ENCODE measurements at regions not wholly inside any gene's neighbourhood (a gene's known extent, or its start where the extent isn't known, plus 50 kb on each side); places are given as distances from the start of the nearest gene placed in this dataset.

DNA sequence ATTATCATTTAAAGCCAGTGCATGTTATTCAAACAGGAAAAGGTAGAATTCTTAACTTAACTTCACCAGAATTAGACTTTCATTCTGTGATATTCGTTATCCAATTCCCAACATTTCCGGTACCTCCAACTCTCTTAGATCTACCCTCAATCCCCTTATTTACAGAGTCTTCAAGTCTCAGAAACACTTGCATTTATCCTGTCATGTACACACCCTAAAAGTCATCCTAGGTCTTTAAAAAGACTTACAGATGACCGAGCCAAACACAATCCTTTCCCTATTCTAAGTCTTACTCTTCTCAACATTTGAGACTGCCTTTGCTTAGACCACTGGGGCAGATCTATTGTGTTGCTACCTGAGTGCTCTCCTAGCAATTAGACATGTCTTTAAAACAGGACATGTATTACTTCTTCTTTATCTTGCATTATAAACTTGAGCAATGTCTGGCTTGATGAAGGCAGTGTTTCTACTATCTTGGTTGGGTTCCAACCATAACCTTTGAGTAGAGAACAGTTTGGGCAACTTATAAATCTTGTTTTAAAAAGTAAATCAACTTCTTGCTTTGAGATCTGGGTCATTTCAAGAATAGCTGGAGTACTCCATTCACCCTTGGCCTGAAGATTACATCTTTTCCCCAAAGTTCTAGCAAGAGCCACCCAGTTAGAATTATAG lies 140.6 kb upstream of the PLEKHG7 start:
- Histone ChIP-seq H3K27ac (ENCODE audit: low read depth, low read length) (no peak overlapping the region), H3K36me3 (ENCODE audit: insufficient read depth, low read length) (no peaks in the 10 kb centered on the region), H3K27me3 (ENCODE audit: insufficient read depth, low read length) (no peaks in the 10 kb centered on the region), H3K4me1 (ENCODE audit: insufficient read depth, low read length) (peaks cover 14% of the 10 kb centered on the region), H3K9me3 (ENCODE audit: control insufficient read depth in 1 of 2, low read length in 2 of 2) (no peaks in the 10 kb centered on the region), H3K4me3 (ENCODE audit: low read length in 2 of 2) (no peak overlapping the region)
- POLR2A ChIA-PET (ENCODE audit: partially characterized antibody): interaction anchor here (1.8 to 11.7 kb wide), 2 partner anchors 21 to 418 kb away, joined by 9 to 220 read pairs; partner anchors contain the start of gene BTG1
- peaks cover 3 to 19% (median 8%) of the 10 kb centered on the region in 8 donors for H3K9me3 Mint-ChIP-seq
- DNase-seq: no peak
- peak overlapping the region in 2 of 7 donors; percentile 2 to 3 for H3K27ac Mint-ChIP-seq
- CTCF ChIA-PET (ENCODE audit: partially characterized antibody): interaction anchor here (0.5 to 3.0 kb wide), 5 partner anchors 9 to 415 kb away, joined by 3 to 16 read pairs (median 4); no protein-coding TSS in a partner anchor
- peak overlapping the region in 2 of 8 donors; percentile 30 to 39 for H3K4me3 Mint-ChIP-seq
- H3K27me3 Mint-ChIP-seq: no peaks in the 10 kb centered on the region
- peaks cover 4 to 8% of the 10 kb centered on the region in 2 donors for H3K36me3 Mint-ChIP-seq
- peaks cover 8 to 43% (median 19%) of the 10 kb centered on the region in 4 donors for H3K4me1 Mint-ChIP-seq
- intact Hi-C loops (cut with micrococcal nuclease): no loop called here

DNA sequence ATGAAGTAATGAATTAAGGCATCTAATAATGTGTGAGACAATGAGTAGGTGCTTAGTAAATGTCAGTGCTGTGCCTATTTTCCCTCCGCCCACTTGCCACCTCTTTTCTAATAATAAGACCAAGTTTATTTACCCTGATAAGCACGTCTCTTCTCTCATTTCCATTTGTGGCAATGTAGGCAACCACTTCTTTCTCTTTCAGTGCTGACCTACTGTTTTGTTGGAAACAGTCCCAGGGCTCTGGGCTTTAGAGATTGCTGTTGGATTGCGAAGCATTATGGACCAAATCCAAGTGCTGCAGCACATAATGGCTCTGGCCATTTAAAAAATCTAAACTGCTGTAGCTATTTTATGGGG lies 141.3 kb upstream of the PLEKHG7 start:
- Mint-ChIP-seq H3K4me3 (peak overlapping the region in 1 of 8 donors; percentile 29), H3K27ac (no peak overlapping the region), H3K36me3 (peaks cover 4% of the 10 kb centered on the region in 2 donors), H3K27me3 (no peaks in the 10 kb centered on the region), H3K4me1 (peaks cover 14 to 46% (median 25%) of the 10 kb centered on the region in 4 donors), H3K9me3 (peaks cover 1 to 13% (median 6%) of the 10 kb centered on the region in 8 donors)
- Histone ChIP-seq H3K27ac (ENCODE audit: low read depth, low read length) (no peak overlapping the region), H3K4me1 (ENCODE audit: insufficient read depth, low read length) (peaks cover 21% of the 10 kb centered on the region), H3K36me3 (ENCODE audit: insufficient read depth, low read length) (no peaks in the 10 kb centered on the region), H3K4me3 (ENCODE audit: low read length in 2 of 2) (no peak overlapping the region), H3K27me3 (ENCODE audit: insufficient read depth, low read length) (no peaks in the 10 kb centered on the region), H3K9me3 (ENCODE audit: control insufficient read depth in 1 of 2, low read length in 2 of 2) (no peaks in the 10 kb centered on the region)
- intact Hi-C loops (cut with micrococcal nuclease): no loop called here
- POLR2A ChIA-PET (ENCODE audit: partially characterized antibody): interaction anchor here (11.7 kb wide), 1 partner anchor 417 kb away, joined by 220 read pairs; the partner anchor contains the start of gene BTG1
- no peak for DNase-seq
- CTCF ChIA-PET (ENCODE audit: partially characterized antibody): no interaction called here

DNA sequence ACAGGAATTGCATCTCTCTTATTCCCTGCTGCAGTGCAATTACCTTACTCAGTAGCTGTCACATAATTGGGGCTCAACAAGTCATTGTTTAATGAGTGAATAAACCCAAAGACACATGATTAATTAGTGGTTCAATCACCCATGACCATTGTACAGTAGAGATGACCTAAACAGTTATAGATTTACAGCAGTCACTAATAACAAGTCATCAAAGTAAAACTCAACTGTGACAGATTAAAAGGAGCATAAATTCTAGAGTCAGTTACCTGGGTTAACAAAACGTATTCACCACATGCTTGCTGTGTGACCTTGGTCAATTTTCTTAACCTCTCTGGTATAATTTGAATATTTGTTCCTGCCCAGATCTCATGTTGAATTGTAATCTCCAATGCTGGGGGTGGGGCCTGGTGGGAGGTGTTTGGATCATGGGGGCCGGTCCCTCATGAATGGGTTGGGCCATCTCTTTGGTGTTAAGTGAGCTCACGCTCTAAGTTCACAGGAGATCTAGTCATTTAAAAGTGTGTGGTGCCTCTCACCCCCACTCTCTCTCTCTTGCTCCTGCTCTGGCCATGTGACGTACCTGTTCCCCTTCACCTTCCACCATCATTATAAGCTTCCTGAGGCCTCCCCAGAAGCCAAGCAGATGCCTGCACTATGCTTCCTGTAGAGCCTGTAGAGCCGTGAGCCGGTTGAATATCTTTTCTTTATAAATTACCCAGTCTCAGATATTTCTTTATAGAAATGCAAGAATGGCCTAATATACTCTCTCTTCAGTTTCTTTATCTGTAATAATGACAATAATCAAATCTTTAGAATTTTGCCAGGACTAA lies 141.9 kb upstream of the PLEKHG7 start:
- intact Hi-C loops (cut with micrococcal nuclease): no loop called here
- H3K27me3 Mint-ChIP-seq: no peaks in the 10 kb centered on the region
- Histone ChIP-seq H3K27ac (ENCODE audit: low read depth, low read length) (no peak overlapping the region), H3K9me3 (ENCODE audit: control insufficient read depth in 1 of 2, low read length in 2 of 2) (no peaks in the 10 kb centered on the region), H3K4me1 (ENCODE audit: insufficient read depth, low read length) (peaks cover 27% of the 10 kb centered on the region), H3K27me3 (ENCODE audit: insufficient read depth, low read length) (no peaks in the 10 kb centered on the region), H3K4me3 (ENCODE audit: low read length in 2 of 2) (no peak overlapping the region), H3K36me3 (ENCODE audit: insufficient read depth, low read length) (no peaks in the 10 kb centered on the region)
- peaks cover 0 to 11% (median 5%) of the 10 kb centered on the region in 8 donors for H3K9me3 Mint-ChIP-seq
- no peak for DNase-seq
- peaks cover 20 to 52% (median 30%) of the 10 kb centered on the region in 4 donors for H3K4me1 Mint-ChIP-seq
- H3K4me3 Mint-ChIP-seq: peak overlapping the region in 1 of 8 donors; percentile 29
- ChIA-PET CTCF (ENCODE audit: partially characterized antibody) (no interaction called here), POLR2A (ENCODE audit: partially characterized antibody) (interaction anchor here (11.7 kb wide), 1 partner anchor 417 kb away, joined by 220 read pairs; the partner anchor contains the start of gene BTG1)
- H3K27ac Mint-ChIP-seq: peak overlapping the region in 1 of 7 donors; percentile 60
- peaks cover 4% of the 10 kb centered on the region in 2 donors for H3K36me3 Mint-ChIP-seq

DNA sequence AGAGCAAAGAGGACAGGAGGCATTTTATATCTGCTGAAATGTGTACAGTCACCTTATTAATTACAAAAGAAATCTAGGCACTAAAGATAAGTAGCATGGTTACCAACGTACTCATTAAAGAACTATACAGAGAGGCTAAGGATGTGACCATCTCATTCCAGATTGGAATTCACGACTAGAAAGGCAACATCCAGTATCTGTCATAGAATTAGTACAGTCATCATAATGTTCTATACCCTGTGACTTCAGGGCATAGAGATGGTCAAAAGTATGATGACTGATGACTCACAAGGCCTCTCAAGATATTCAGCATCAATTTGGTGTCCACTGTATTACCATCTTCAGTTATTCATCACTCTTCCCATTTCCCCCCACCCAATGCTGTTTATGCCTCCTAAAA lies 144.0 kb upstream of the PLEKHG7 start:
- DNase-seq: no peak
- Histone ChIP-seq H3K27ac (ENCODE audit: low read depth, low read length) (no peak overlapping the region), H3K9me3 (ENCODE audit: control insufficient read depth in 1 of 2, low read length in 2 of 2) (no peaks in the 10 kb centered on the region), H3K27me3 (ENCODE audit: insufficient read depth, low read length) (no peaks in the 10 kb centered on the region), H3K4me1 (ENCODE audit: insufficient read depth, low read length) (peaks cover 42% of the 10 kb centered on the region), H3K4me3 (ENCODE audit: low read length in 2 of 2) (no peak overlapping the region), H3K36me3 (ENCODE audit: insufficient read depth, low read length) (no peaks in the 10 kb centered on the region)
- peaks cover 0 to 8% (median 0%) of the 10 kb centered on the region in 8 donors for H3K9me3 Mint-ChIP-seq
- H3K4me3 Mint-ChIP-seq: peak overlapping the region in 3 of 8 donors; percentile 51 to 59 (median 57)
- peaks cover 29 to 66% (median 43%) of the 10 kb centered on the region in 4 donors for H3K4me1 Mint-ChIP-seq
- no peaks in the 10 kb centered on the region for H3K36me3 Mint-ChIP-seq
- H3K27me3 Mint-ChIP-seq: no peaks in the 10 kb centered on the region
- ChIA-PET POLR2A (ENCODE audit: partially characterized antibody) (interaction anchor here (1.0 to 3.0 kb wide), 3 partner anchors 53 to 414 kb away, joined by 3 to 35 read pairs (median 3); partner anchors contain the start of gene BTG1), CTCF (ENCODE audit: partially characterized antibody) (interaction anchor here (0.7 kb wide), 1 partner anchor 61 kb away, joined by 3 read pairs; no protein-coding TSS in a partner anchor)
- peak overlapping the region in 4 of 7 donors; percentile 13 to 57 (median 22) for H3K27ac Mint-ChIP-seq
- intact Hi-C loops (cut with micrococcal nuclease): loop anchor here (5.0 kb wide), 1 partner anchor 157 kb away; no protein-coding TSS in a partner anchor

DNA sequence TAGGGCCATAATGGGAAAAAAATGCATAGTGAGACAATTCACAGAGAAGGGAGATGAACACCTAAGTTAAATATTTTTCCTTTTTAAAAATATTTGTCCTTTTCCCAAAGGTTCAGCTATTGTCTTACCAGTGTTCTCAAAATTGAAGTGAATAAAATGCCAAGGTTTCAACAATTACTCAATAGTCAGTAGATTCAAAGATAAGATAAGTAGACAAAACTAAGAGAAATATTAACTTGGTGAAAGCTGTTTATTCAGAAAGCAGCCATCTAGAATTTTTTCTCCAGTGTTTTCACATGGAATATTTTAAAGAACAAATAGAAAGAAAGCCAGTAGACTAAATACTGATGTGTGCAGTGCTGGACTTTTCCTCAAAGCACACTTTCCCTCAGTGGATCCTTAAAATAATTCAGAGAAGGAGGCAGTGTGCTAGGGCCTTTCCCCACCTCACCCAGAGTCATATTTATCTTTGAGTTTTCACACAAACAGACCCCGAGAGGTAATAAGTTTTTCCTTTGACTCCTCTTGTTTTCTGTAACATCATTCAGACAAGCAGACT lies 144.5 kb upstream of the PLEKHG7 start:
- Mint-ChIP-seq H3K27me3 (no peaks in the 10 kb centered on the region), H3K4me3 (peak overlapping the region in 4 of 8 donors; percentile 26 to 57 (median 50)), H3K9me3 (peaks cover 0 to 8% (median 0%) of the 10 kb centered on the region in 8 donors), H3K4me1 (peaks cover 29 to 66% (median 43%) of the 10 kb centered on the region in 4 donors), H3K27ac (peak overlapping the region in 6 of 7 donors; percentile 31 to 79 (median 48)), H3K36me3 (no peaks in the 10 kb centered on the region)
- POLR2A ChIA-PET (ENCODE audit: partially characterized antibody): interaction anchor here (1.2 to 3.0 kb wide), 4 partner anchors 53 to 413 kb away, joined by 3 to 35 read pairs (median 6); partner anchors contain the start of gene BTG1
- intact Hi-C loops (cut with micrococcal nuclease): loop anchor here (5.0 kb wide), 1 partner anchor 156 kb away; no protein-coding TSS in a partner anchor
- Histone ChIP-seq H3K36me3 (ENCODE audit: insufficient read depth, low read length) (no peaks in the 10 kb centered on the region), H3K9me3 (ENCODE audit: control insufficient read depth in 1 of 2, low read length in 2 of 2) (no peaks in the 10 kb centered on the region), H3K4me3 (ENCODE audit: low read length in 2 of 2) (no peak overlapping the region), H3K27me3 (ENCODE audit: insufficient read depth, low read length) (no peaks in the 10 kb centered on the region), H3K4me1 (ENCODE audit: insufficient read depth, low read length) (peaks cover 42% of the 10 kb centered on the region), H3K27ac (ENCODE audit: low read depth, low read length) (no peak overlapping the region)
- CTCF ChIA-PET (ENCODE audit: partially characterized antibody): interaction anchor here (1.1 to 2.3 kb wide), 4 partner anchors 8 to 1177 kb away, joined by 3 to 12 read pairs (median 6); no protein-coding TSS in a partner anchor
- no peak for DNase-seq

DNA sequence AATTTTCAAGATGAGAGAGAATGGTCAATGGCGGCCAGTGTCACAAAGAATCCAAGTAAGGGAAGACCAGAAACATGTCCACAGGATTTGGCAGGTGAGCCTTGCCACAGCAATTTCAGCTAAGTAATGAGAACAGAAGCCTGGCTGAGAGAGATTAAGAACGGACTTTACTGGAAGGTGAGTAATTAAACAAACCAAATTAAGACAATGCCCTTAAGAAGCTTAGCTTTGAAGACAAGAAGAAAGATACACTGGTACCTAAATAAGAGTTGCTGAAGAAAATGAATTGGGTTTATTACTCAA lies 145.4 kb upstream of the PLEKHG7 start:
- no peaks in the 10 kb centered on the region for H3K27me3 Mint-ChIP-seq
- H3K27me3 ChIP-seq (ENCODE audit: insufficient read depth, low read length): no peaks in the 10 kb centered on the region
- H3K36me3 ChIP-seq (ENCODE audit: insufficient read depth, low read length): no peaks in the 10 kb centered on the region
- H3K27ac ChIP-seq (ENCODE audit: low read depth, low read length): peak overlapping the region; percentile 30
- H3K27ac Mint-ChIP-seq: peak overlapping the region in 6 of 7 donors; percentile 71 to 96 (median 82)
- H3K4me1 ChIP-seq (ENCODE audit: insufficient read depth, low read length): peaks cover 42% of the 10 kb centered on the region
- DNase-seq: no peak
- no peaks in the 10 kb centered on the region for H3K36me3 Mint-ChIP-seq
- H3K4me1 Mint-ChIP-seq: peaks cover 29 to 65% (median 43%) of the 10 kb centered on the region in 4 donors
- H3K4me3 ChIP-seq (ENCODE audit: low read length in 2 of 2): peak overlapping the region in 1 of 2 donors; percentile 27
- peaks cover 0 to 8% (median 0%) of the 10 kb centered on the region in 8 donors for H3K9me3 Mint-ChIP-seq
- POLR2A ChIA-PET (ENCODE audit: partially characterized antibody): interaction anchor here (0.7 to 3.0 kb wide), 12 partner anchors 12 to 979 kb away, joined by 3 to 35 read pairs (median 8); partner anchors contain the start of gene BTG1
- CTCF ChIA-PET (ENCODE audit: partially characterized antibody): interaction anchor here (0.6 to 2.3 kb wide), 7 partner anchors 9 to 1176 kb away, joined by 3 to 12 read pairs (median 3); no protein-coding TSS in a partner anchor
- intact Hi-C loops (cut with micrococcal nuclease): loop anchor here (5.0 kb wide), 1 partner anchor 155 kb away; no protein-coding TSS in a partner anchor
- no peaks in the 10 kb centered on the region for H3K9me3 ChIP-seq (ENCODE audit: control insufficient read depth in 1 of 2, low read length in 2 of 2)
- peak overlapping the region in 7 of 8 donors; percentile 31 to 79 (median 65) for H3K4me3 Mint-ChIP-seq
